Gastroesophageal sphincter (tissue), 4 donors: ENCODE measurements at regions not wholly inside any gene's neighbourhood (a gene's known extent, or its start where the extent isn't known, plus 50 kb on each side); places are given as distances from the start of the nearest gene placed in this dataset.

Experiments used
- ATAC-seq: fragments of 150-250 bp; one replicate; pipeline ENCODE4 v1.9.1; 2016; ENCODE audit warnings: mild to moderate bottlenecking, moderate library complexity
- H3K27ac ChIP-seq, 4 donors: fragments of 200-600 bp; sonication (generic) in 3 of 4; 1 replicate in 3 of 4; 2 replicates in 1 of 4; pipeline ENCODE4 v1.5.1; 2016 to 2019
- H3K27me3 ChIP-seq: fragments of 200-600 bp; sonication (generic); one replicate; pipeline ENCODE4 v1.5.1; 2019
- H3K36me3 ChIP-seq, 2 donors: fragments of 200-600 bp; sonication (generic); one replicate each; pipeline ENCODE4 v1.5.1; 2019; ENCODE audit warnings: control low read depth in 1 of 2
- H3K4me1 ChIP-seq, 3 donors: fragments of 200-600 bp; sonication (generic); 1 replicate in 2 of 3; 2 replicates in 1 of 3; pipeline ENCODE4 v1.5.1; 2016 to 2019; ENCODE audit warnings: control low read depth in 2 of 3
- H3K4me3 ChIP-seq, 2 donors: fragments of 200-600 bp; sonication (generic); one replicate each; pipeline ENCODE4 v1.5.1; 2019; ENCODE audit warnings: mild to moderate bottlenecking in 1 of 2, moderate library complexity in 1 of 2
- H3K9me3 ChIP-seq, 3 donors: fragments of 200-600 bp; sonication (generic); one replicate each; pipeline ENCODE4 v1.5.1; 2017 to 2019; ENCODE audit warnings: control low read depth in 2 of 3
- CTCF ChIP-seq, 4 experiments: fragments of 200-600 bp in 2 of 4; fragments of 450-650 bp in 2 of 4; sonication (generic) in 1 of 4; IDR thresholded peaks; one replicate each; pipeline ENCODE4 v1.5.1; 2017 to 2019; ENCODE audit warnings: antibody characterized with exemption in 4 of 4, mild to moderate bottlenecking in 2 of 4, moderate library complexity in 2 of 4
- EP300 ChIP-seq: sonication (generic); formaldehyde crosslinking; IDR thresholded peaks from one replicate; pipeline ENCODE4 v1.6.1; 2017; ENCODE audit warnings: antibody characterized with exemption, mild to moderate bottlenecking
- POLR2A ChIP-seq, 2 donors: fragments of 450-650 bp; IDR thresholded peaks; one replicate each; pipeline ENCODE4 v1.6.1; 2017; ENCODE audit warnings: antibody characterized with exemption in 2 of 2, mild to moderate bottlenecking in 2 of 2, moderate library complexity in 1 of 2
- POLR2AphosphoS5 ChIP-seq: sonication (generic); formaldehyde crosslinking; IDR thresholded peaks from one replicate; pipeline ENCODE4 v1.6.1; 2017; ENCODE audit warnings: antibody characterized with exemption
- WGBS, 2 donors: methylation state at CpG; one replicate each; pipeline ENCODE4 v1.1.5; 2018; ENCODE audit warnings: low coverage in 1 of 2; 5-methylcytosine and 5-hydroxymethylcytosine counted together

- no peak overlapping the region for H3K4me3 ChIP-seq
- no peak for ATAC-seq
- 50 to 64% methylated on average over 3 of the region's 3 CpGs for WGBS, 2 donors
- no peaks in the 10 kb centered on the region for H3K9me3 ChIP-seq
- H3K27me3 ChIP-seq: no peaks in the 10 kb centered on the region
- H3K4me1 ChIP-seq: peaks cover 0 to 19% (median 6%) of the 10 kb centered on the region in 3 donors
- no peaks in the 10 kb centered on the region for H3K36me3 ChIP-seq
- TF ChIP-seq EP300 (no peak), POLR2AphosphoS5 (no peak), CTCF (IDR thresholded peaks at IDR 0.05) (no peak), POLR2A (IDR thresholded peaks at IDR 0.05) (no peak)
- no peak overlapping the region for H3K27ac ChIP-seq
Observed at GRCh38 chr2:205852457-205852856, 170.2 kb downstream of the NRP2 start.

- no peak for ATAC-seq
- Histone ChIP-seq H3K4me3 (no peak overlapping the region), H3K27ac (no peak overlapping the region), H3K27me3 (no peaks in the 10 kb centered on the region), H3K9me3 (no peaks in the 10 kb centered on the region), H3K4me1 (peaks cover 0 to 19% (median 6%) of the 10 kb centered on the region in 3 donors), H3K36me3 (no peaks in the 10 kb centered on the region)
- no peak for TF ChIP-seq EP300
- no peak for TF ChIP-seq POLR2A (IDR thresholded peaks at IDR 0.05)
- no peak for TF ChIP-seq POLR2AphosphoS5
- no peak for TF ChIP-seq CTCF (IDR thresholded peaks at IDR 0.05)
- 89 to 98% methylated on average over 5 of the region's 5 CpGs for WGBS, 2 donors
Observed at GRCh38 chr2:205850611-205851010, 168.3 kb downstream of the NRP2 start.

- Histone ChIP-seq H3K9me3 (no peaks in the 10 kb centered on the region), H3K4me1 (peaks cover 0 to 19% (median 6%) of the 10 kb centered on the region in 3 donors), H3K27ac (no peak overlapping the region), H3K36me3 (no peaks in the 10 kb centered on the region), H3K4me3 (no peak overlapping the region), H3K27me3 (no peaks in the 10 kb centered on the region)
- 84 to 89% methylated on average over 3 to 5 of the region's 5 CpGs for WGBS, 2 donors
- no peak for ATAC-seq
- TF ChIP-seq EP300 (no peak), POLR2AphosphoS5 (no peak), CTCF (IDR thresholded peaks at IDR 0.05) (no peak), POLR2A (IDR thresholded peaks at IDR 0.05) (no peak)
Observed at GRCh38 chr2:205850132-205850531, 167.8 kb downstream of the NRP2 start.

GRCh38 chr2:205849136-205849535, 166.8 kb downstream of the NRP2 start:
- WGBS, 2 donors: 52 to 60% methylated on average over 1 to 2 of the region's 5 CpGs
- Histone ChIP-seq H3K9me3 (no peaks in the 10 kb centered on the region), H3K27ac (no peak overlapping the region), H3K4me3 (no peak overlapping the region), H3K4me1 (peaks cover 0 to 19% (median 6%) of the 10 kb centered on the region in 3 donors), H3K27me3 (no peaks in the 10 kb centered on the region), H3K36me3 (no peaks in the 10 kb centered on the region)
- no peak for ATAC-seq
- no peak for TF ChIP-seq EP300
- TF ChIP-seq POLR2A (IDR thresholded peaks at IDR 0.05): no peak

- no peak for ATAC-seq
- Histone ChIP-seq H3K4me3 (no peak overlapping the region), H3K36me3 (no peaks in the 10 kb centered on the region), H3K4me1 (peaks cover 0 to 19% (median 6%) of the 10 kb centered on the region in 3 donors), H3K27me3 (no peaks in the 10 kb centered on the region), H3K27ac (no peak overlapping the region), H3K9me3 (no peaks in the 10 kb centered on the region)
- no peak for TF ChIP-seq CTCF (IDR thresholded peaks at IDR 0.05)
- TF ChIP-seq POLR2A (IDR thresholded peaks at IDR 0.05): no peak
- TF ChIP-seq POLR2AphosphoS5: no peak
- TF ChIP-seq EP300: no peak
- WGBS, 2 donors: 28 to 44% methylated on average over 4 of the region's 4 CpGs
Observed at GRCh38 chr2:205848601-205849000, 166.3 kb downstream of the NRP2 start.
